GM23338 (cell line): ENCODE measurements at regions not wholly inside any gene's neighbourhood (a gene's known extent, or its start where the extent isn't known, plus 50 kb on each side); places are given as distances from the start of the nearest gene placed in this dataset.
"Not testable (repeated sequence)": the region's sequence is repeated elsewhere in the genome, so short reads cannot be mapped to it uniquely, and the experiment has no call there.

Experiments
- CREB1 ChIP-seq: fragments of 250-450 bp; sonication (Bioruptor Pico); IDR thresholded peaks from 2 replicates; pipeline ENCODE4 v1.5.0; 2020; ENCODE audit warnings: low read depth, mild to moderate bottlenecking, moderate library complexity
- CTCF ChIP-seq, 2 experiments: fragments of 200-600 bp in 1 of 2; sonication (generic) in 1 of 2; conservative IDR thresholded peaks; 2 replicates each; pipeline versions ENCODE4 v1.5.1 to v1.6.1; 2016 to 2017; ENCODE audit warnings: antibody characterized with exemption in 2 of 2, low read depth in 2 of 2, mild to moderate bottlenecking in 2 of 2, moderate library complexity in 1 of 2
- ETS1 ChIP-seq: IDR thresholded peaks from 2 replicates; pipeline ENCODE4 v1.6.1; 2016; ENCODE audit warnings: antibody characterized with exemption
- EZH2 ChIP-seq: fragments of 200-600 bp; sonication (generic); IDR thresholded peaks from one replicate; pipeline ENCODE4 v1.8.0; 2017; ENCODE audit warnings: antibody characterized with exemption, mild to moderate bottlenecking, low read depth; ENCODE audit not compliant: unreplicated experiment
- EZH2phosphoT487 ChIP-seq: fragments of 200-600 bp; sonication (generic); IDR thresholded peaks from one replicate; pipeline ENCODE4 v1.8.1; 2018; ENCODE audit warnings: antibody characterized with exemption; ENCODE audit not compliant: unreplicated experiment
- JUNB ChIP-seq: IDR thresholded peaks from one replicate; pipeline ENCODE4 v1.6.1; 2016; ENCODE audit warnings: antibody characterized with exemption; ENCODE audit not compliant: unreplicated experiment
- NANOG ChIP-seq: IDR thresholded peaks from 2 replicates; pipeline ENCODE4 v1.6.1; 2016; ENCODE audit warnings: antibody characterized with exemption, borderline replicate concordance
- POLR2AphosphoS5 ChIP-seq: IDR thresholded peaks from 2 replicates; pipeline ENCODE4 v1.6.1; 2016; ENCODE audit warnings: antibody characterized with exemption, low read depth
- REST ChIP-seq: IDR thresholded peaks from one replicate; pipeline ENCODE4 v1.6.1; 2018; ENCODE audit warnings: antibody characterized with exemption; ENCODE audit not compliant: unreplicated experiment
- STAT1 ChIP-seq: IDR thresholded peaks from one replicate; pipeline ENCODE4 v1.6.1; 2016; ENCODE audit warnings: antibody characterized with exemption; ENCODE audit not compliant: unreplicated experiment
- ZNF114 ChIP-seq: fragments of 250-450 bp; sonication (Bioruptor Pico); IDR thresholded peaks from 2 replicates; pipeline ENCODE4 v1.5.0; 2020; ENCODE audit warnings: mild to moderate bottlenecking, moderate library complexity
- ZNF331 ChIP-seq: fragments of 250-450 bp; sonication (Bioruptor Pico); IDR thresholded peaks from 2 replicates; pipeline ENCODE4 v1.5.0; 2020; ENCODE audit warnings: low read depth, mild to moderate bottlenecking, moderate library complexity

GRCh38 chr15:84536181-84536580, 64.6 kb upstream of the ZSCAN2 start:
- TF ChIP-seq POLR2AphosphoS5; CTCF (conservative IDR thresholded peaks at IDR 0.05; ENCODE audit: low read depth in 2 of 2); REST; EZH2; CREB1 (CRISPR knock-in tag); EZH2phosphoT487; STAT1; ETS1; JUNB; ZNF114; NANOG; ZNF331: not testable (repeated sequence)
